ENCODE measurements at regions not wholly inside any gene's neighbourhood (a gene's known extent, or its start where the extent isn't known, plus 50 kb on each side); places are given as distances from the start of the nearest gene placed in this dataset.
A peak's percentile ranks its signal among the peaks of the same experiment; 100 is the strongest.

DNA sequence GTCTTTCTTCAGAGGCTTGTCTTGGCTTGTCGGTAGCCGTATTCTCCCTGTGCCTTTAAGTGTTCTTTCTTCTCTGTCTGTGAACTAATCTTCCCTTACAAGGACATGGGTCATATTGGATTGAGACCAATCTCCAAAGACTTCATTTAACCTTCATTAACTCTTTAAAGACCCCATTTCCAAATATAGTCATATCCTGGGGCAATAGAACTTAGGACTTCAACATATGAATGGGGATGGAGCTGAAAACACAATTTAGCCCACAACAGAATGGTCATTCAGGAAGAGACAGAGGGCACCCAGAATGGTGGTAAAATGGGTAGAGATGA is 82.1 kb upstream of the TANK start:
- ATAC-seq (no peak), DNase-seq (no peak)
- intact Hi-C loops (cut with DNase I) = no loop called here
- H3K36me3 ChIP-seq = no peaks in the 10 kb centered on the region
- H3K27me3 ChIP-seq = no peaks in the 10 kb centered on the region
- H3K27ac ChIP-seq = peak overlapping the region; percentile 69 to 93
- TF ChIP-seq, protein P1, sequence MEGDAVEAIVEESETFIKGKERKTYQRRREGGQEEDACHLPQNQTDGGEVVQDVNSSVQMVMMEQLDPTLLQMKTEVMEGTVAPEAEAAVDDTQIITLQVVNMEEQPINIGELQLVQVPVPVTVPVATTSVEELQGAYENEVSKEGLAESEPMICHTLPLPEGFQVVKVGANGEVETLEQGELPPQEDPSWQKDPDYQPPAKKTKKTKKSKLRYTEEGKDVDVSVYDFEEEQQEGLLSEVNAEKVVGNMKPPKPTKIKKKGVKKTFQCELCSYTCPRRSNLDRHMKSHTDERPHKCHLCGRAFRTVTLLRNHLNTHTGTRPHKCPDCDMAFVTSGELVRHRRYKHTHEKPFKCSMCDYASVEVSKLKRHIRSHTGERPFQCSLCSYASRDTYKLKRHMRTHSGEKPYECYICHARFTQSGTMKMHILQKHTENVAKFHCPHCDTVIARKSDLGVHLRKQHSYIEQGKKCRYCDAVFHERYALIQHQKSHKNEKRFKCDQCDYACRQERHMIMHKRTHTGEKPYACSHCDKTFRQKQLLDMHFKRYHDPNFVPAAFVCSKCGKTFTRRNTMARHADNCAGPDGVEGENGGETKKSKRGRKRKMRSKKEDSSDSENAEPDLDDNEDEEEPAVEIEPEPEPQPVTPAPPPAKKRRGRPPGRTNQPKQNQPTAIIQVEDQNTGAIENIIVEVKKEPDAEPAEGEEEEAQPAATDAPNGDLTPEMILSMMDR (IDR thresholded peaks at IDR 0.05) = no peak
- no peaks in the 10 kb centered on the region for H3K9me3 ChIP-seq
- H3K4me1 ChIP-seq = peaks cover 0 to 27% of the 10 kb centered on the region in 2 donors
- no peak overlapping the region for H3K4me3 ChIP-seq

DNA sequence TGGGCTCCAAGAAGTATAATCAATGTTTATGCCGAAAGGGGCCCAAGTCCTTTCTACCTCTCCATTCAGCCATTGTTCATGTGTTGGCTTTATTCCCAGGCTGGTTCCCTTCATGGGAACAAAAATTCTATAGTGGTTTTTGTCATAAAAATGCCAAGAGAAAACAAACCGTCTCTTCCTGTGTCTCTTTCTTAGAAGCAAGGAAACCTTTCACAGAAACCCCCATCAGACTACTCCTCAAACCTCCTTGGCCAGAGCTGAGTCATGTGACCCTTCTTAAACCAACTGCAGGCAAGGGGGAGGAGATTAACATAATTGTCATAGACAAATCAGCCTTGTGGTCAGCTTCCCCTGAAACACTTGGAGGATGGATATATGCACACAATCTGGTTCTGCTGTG is 75.1 kb upstream of the TANK start:
- Histone ChIP-seq H3K27ac (no peak overlapping the region), H3K9me3 (no peaks in the 10 kb centered on the region), H3K27me3 (no peaks in the 10 kb centered on the region), H3K4me3 (no peak overlapping the region), H3K4me1 (peaks cover 0 to 2% of the 10 kb centered on the region in 2 donors), H3K36me3 (no peaks in the 10 kb centered on the region)
- intact Hi-C loops (cut with DNase I) = no loop called here
- no peak for ATAC-seq
- TF ChIP-seq, protein P1 (IDR thresholded peaks at IDR 0.05) = no peak
- DNase-seq = no peak

GRCh38 chr2:161088658-161089350 is 71.4 kb upstream of the TANK start:
- ATAC-seq (no peak), DNase-seq (no peak)
- H3K4me3 ChIP-seq = no peak overlapping the region
- intact Hi-C loops (cut with DNase I) = no loop called here
- TF ChIP-seq, protein P1 (IDR thresholded peaks at IDR 0.05) = no peak
- H3K4me1 ChIP-seq = peaks cover 0 to 2% of the 10 kb centered on the region in 2 donors
- no peak overlapping the region for H3K27ac ChIP-seq
- no peaks in the 10 kb centered on the region for H3K36me3 ChIP-seq
- H3K9me3 ChIP-seq = no peaks in the 10 kb centered on the region
- no peaks in the 10 kb centered on the region for H3K27me3 ChIP-seq

GRCh38 chr2:161090411-161090810 is 69.8 kb upstream of the TANK start:
- Histone ChIP-seq H3K27me3 (no peaks in the 10 kb centered on the region), H3K4me1 (peaks cover 0 to 2% of the 10 kb centered on the region in 2 donors), H3K9me3 (no peaks in the 10 kb centered on the region), H3K36me3 (no peaks in the 10 kb centered on the region), H3K4me3 (no peak overlapping the region), H3K27ac (no peak overlapping the region)
- TF ChIP-seq, protein P1 (IDR thresholded peaks at IDR 0.05) = no peak
- ATAC-seq (peak; percentile 26), DNase-seq (peak in 2 of 4 donors; percentile 45 to 65)
- intact Hi-C loops (cut with DNase I) = no loop called here

DNA sequence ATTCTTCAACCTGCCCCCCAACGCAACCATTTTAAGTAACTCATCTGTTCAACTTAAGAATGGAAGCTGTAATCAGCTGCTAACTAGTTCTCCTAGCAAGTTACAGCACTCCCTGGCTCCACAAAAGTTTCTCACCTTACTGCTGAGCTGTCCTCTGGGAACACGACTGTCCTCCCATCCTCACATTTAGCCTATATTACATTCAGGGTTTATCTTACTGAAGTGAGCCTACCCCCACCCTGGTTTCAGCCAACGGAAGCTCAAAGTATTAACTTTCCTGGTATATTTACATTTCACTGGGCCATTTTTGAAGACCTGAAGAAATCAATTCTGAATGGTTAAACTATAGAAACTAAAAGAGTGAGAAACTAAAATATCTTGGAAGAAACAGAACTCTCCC is 64.9 kb upstream of the TANK start:
- no peak overlapping the region for H3K27ac ChIP-seq
- intact Hi-C loops (cut with DNase I) = no loop called here
- no peaks in the 10 kb centered on the region for H3K27me3 ChIP-seq
- TF ChIP-seq, protein P1 (IDR thresholded peaks at IDR 0.05) = no peak
- H3K4me3 ChIP-seq = no peak overlapping the region
- H3K36me3 ChIP-seq = no peaks in the 10 kb centered on the region
- DNase-seq (no peak), ATAC-seq (no peak)
- H3K4me1 ChIP-seq = no peaks in the 10 kb centered on the region
- peaks cover 0 to 2% of the 10 kb centered on the region in 2 donors for H3K9me3 ChIP-seq
